ENCODE measurements at regions not wholly inside any gene's neighbourhood (a gene's known extent, or its start where the extent isn't known, plus 50 kb on each side); places are given as distances from the start of the nearest gene placed in this dataset.
"Not testable (repeated sequence)": the region's sequence is repeated elsewhere in the genome, so short reads cannot be mapped to it uniquely, and the experiment has no call there.

DNA sequence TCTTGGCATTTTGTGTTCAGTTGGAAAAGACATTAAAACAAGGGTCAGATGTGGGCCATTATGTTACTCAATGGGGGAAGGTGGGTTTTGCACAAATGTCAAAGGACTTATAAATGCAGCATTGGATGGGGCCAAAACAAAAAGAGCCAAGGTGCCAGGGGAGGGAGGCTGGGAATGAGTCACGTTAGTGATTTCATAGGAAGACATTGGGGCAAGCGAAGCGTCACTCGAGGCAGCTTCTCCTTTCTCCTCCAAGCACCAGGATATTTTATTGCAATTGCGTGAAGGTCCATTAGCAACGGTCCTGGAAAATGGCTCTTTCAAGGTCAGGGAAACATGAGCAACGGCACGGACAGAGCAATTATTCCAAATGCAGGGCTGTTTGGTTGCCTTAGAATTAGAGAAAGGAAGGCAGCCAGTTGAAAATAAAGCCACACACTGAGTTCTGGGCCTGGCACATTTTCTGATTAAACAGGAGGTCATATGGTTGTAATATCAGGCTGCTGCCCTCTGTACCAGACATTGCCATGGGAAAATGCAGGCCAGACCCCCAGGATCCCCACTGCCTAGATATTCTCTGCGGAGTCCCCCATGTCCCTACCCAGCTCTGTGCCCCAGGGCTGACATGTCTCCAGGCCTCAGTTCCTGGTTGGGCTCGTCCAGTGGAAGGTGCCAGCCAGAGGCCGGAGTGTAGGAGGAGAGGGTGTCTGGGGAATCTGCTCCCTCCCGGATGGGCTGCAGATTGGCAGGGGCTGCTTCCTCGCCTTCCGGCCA, 63.3 kb upstream of the NANOS1 start:
- no peak for DNase-seq (ENCODE audit: low spot score)

DNA sequence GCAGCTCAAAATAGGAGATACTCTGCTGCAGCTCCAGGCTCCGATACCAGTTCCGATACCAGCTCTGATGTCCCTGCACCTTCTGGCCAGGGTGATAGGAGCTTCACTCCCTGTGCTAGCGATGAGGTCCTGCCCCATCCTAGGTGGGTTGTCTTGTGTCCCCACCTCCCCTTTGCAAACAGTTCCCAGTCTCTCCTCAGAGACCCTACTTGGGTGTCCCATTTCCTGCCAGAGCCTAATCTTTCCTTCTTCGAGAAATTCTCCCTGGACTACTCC, 62.7 kb upstream of the NANOS1 start:
- DNase-seq (ENCODE audit: low spot score) = no peak

DNA sequence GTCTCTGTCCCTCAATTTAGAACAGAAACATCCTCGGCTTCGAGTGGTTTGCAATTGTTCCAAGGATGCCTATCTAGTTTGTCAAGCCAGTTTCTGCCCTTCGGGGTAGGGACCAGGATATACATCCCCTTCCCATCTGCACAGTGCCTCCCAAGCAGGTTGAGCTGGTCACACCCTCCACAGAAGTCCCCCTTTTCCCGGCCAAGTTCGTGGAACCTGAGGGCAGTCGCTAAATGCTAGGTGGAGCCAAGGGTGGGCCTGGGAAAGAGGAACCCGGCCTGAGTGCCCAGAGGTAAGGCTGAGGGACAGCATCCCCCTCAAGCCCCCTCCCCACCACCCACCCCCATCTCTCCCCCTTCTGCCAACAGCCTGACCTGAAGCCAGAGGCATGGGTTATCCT, 62.4 kb upstream of the NANOS1 start:
- DNase-seq (ENCODE audit: low spot score) = no peak

DNA sequence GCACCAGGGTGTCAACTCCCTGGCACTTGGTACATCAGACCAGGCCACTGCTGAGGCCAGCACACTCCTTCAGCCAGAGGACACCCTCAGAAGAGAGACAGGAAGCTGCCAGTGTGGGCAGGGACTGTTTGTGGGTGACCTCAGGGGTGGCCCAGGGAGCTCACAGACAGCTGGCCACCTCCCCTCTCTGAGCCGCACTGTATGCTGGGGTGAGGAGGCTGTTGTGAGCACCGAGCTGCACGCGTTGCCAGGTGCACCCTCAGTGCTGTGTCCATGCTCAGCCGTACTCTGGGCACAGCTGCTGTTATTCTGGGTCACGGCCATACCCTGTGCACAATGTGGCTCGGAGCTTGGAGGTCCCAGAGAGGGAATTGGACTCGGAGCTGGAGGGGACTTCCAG, 61.5 kb upstream of the NANOS1 start:
- no peak for DNase-seq (ENCODE audit: low spot score)

DNA sequence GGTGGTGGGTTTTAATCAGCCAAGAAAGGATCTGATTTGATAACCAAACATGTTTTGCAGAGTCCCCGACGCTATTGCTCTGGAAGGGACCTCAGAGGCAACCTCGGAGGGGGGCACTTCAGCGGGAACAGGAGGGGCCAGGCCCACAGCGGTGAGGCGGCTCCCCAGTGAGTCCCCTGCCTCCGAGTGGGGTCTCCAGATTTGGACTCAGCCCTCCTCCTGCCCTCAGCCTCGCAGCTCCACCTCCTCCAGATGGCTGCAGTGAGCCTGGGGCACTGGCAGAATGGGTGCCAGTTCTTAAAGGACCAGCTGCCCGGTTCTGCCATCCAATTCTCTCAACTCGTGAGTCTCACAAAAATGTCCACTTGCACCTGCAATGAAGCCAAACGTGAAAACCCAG, 61.0 kb upstream of the NANOS1 start:
- no peak for DNase-seq (ENCODE audit: low spot score)

DNA sequence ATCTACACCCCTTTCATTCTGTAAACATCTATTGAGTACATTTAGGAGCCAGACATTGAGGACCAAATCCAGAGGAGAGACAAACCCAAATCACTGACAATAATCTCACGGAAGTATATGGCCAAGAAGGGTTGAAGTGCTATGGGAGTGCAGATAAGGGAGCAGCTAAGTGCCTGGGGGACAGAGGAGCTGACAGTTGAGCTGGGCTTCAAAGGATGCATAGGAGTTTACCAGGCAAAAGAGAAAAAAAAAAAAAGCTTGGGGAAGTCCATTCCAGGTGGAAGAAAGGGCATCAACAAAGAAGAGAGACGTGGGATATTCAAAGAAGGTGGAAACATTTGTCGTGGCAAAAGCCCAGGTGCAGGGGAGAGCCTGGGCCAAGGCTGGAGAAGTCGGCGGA, 60.5 kb upstream of the NANOS1 start:
- no peak for DNase-seq (ENCODE audit: low spot score)

DNA sequence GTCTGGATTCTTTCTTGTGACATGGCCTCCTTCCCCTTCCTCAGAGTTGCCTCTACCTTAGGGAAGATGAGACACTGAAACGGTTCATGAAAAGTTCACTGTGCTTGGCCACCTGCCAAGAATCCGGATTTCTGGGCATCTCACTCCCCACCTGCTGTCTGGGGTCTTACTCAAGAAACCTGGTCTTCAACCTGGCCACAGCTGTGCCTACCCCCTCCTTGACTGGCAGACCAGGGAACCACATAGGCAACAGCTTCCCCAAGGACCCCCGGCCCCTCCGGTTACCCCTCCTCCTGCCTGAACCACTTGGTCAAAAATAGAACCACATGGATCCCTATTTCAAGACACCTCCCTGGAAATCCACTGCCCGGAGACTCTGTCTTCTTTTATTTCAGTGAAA, 58.7 kb upstream of the NANOS1 start:
- DNase-seq (ENCODE audit: low spot score) = no peak

DNA sequence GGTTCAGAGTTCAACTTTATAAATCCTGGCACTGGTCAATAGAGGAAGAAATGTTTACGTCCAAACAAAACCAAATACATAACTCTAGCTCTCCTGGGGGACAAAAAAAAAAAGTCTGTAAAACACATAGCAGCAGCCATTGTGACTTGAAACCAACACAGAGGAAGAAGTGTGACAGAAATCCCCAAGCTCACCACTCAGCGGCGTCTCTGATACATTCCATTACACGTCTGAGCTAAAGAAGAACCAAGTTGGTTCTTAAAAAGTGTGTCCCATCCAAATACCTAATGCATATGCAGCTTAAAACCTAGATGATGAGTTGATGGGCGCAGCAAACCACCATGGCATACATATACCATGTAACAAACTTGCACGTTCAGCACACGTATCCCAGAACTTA, 58.3 kb upstream of the NANOS1 start:
- no peak for DNase-seq (ENCODE audit: low spot score)

DNA sequence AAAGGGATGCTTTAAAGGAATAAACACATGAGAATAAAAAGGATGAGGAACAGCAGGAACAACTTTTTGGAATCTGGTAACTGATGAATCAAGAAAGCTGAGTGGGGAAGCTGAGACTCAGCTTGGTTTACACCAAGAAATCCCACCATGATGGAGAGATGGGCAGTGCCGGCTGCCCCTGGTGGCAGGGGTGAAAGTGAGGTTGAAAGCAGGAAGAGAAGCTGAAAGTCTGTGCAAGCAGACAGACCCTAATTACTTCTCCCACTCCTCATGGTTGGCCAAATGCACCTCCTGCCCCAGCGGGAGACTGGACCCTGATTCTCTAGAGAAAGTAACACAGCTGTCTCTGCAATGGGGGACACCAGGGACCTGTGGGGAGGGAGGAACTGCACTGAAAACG, 57.6 kb upstream of the NANOS1 start:
- no peak for DNase-seq (ENCODE audit: low spot score)

DNA sequence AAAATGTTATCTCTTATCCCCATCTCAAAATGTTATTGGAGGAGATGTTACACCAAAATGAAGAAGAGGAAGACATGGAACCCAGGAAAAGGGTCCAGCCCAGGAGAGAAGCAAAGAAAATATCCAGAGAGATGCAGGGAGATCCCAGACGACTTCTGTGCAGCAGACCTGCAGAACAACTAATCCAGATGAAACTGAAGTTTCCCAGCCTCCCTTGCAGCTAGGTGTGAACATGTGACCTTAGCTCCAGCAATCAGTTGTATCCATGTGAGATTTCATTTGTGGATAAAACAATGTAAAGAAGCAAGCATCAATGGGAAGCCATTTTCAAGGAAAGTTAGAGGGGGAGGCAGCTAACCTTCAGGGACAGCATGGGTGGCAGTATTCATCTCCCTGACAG, 55.8 kb upstream of the NANOS1 start:
- DNase-seq (ENCODE audit: low spot score) = no peak

DNA sequence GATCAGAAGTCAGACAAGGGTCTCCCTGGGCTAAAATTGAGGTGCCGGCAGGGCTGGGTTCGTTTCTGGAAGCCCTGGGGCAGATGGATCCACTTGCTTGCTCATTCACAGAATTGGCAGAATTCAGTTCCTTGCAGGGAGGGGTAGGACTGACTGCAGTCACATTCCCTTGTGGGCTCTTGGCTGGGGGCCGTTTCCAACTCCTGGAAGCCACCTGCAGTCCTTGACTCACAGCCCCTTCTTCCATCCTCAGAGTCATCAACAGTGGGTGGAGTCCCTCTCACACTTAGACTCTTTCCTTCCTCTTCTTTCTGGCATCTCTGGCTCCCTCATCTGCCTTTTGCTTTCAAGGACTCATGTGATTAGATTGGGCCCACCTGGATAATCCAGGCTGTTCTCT, 54.6 kb upstream of the NANOS1 start:
- DNase-seq (ENCODE audit: low spot score) = no peak

DNA sequence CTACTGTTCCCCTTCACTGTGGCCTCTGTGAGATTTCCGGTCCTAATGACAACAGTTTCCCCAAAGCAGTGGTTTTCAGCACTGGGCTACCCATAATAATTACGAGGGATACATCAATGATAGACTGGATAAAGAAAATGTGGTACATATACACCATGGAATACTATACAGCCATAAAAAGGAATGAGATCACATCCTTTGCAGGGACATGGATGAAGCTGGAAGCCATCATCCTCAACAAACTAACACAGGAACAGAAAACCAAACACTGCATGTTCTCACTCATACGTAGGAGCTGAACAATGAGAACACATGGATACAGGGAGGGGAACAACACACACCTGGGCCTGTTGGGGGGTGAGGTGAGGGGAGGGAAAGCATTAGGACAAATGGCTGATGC, 53.3 kb upstream of the NANOS1 start:
- not testable (repeated sequence) for DNase-seq (ENCODE audit: low spot score)

DNA sequence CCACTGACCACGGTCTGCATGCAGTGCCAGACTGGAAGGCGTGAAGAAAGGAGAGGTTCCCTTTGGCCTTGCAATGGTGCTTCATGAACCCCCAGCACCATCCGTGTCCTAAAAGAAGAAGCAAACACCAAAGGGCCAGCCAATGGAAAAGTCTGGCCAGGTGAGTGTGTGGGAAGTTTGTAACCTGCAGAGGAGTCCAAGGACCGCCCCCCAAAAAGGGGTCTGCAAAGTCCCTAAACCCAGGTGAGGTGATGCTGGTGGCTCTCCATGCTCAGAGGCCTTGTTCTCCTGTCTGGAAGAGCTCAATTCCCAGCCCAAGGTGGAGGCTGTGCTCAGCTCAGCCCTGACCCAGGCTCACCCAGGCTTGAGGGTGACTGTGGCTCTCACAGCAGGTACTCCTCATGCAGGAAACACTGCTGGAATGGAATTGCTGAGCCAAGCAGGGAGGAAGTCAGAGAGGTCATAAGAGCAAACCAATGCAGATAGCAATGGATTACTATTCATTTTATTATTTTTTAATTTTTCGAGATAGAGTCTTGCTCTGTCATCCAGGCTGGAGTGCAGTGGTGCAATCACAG, 52.4 kb upstream of the NANOS1 start:
- DNase-seq (ENCODE audit: low spot score) = no peak

DNA sequence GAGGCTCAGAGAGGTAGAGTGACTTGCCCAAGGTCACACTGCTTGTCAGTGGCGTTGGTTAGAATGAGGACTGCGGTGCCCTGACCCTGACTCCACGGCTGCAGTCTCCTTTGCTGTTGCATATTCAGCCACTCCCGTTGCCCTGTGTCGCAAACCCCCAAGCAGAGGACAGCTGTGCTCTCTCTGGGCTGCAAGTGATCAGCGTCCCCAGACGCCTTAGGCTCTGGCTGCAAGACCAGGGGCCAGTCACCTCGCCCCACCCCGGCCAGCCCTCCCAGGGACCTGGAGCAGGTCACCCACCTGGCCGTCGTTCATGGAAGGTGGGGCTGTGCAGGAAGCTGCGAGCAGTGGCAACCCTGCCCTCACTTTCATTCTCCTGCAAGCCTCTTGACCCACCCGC, 51.7 kb upstream of the NANOS1 start:
- no peak for DNase-seq (ENCODE audit: low spot score)

DNA sequence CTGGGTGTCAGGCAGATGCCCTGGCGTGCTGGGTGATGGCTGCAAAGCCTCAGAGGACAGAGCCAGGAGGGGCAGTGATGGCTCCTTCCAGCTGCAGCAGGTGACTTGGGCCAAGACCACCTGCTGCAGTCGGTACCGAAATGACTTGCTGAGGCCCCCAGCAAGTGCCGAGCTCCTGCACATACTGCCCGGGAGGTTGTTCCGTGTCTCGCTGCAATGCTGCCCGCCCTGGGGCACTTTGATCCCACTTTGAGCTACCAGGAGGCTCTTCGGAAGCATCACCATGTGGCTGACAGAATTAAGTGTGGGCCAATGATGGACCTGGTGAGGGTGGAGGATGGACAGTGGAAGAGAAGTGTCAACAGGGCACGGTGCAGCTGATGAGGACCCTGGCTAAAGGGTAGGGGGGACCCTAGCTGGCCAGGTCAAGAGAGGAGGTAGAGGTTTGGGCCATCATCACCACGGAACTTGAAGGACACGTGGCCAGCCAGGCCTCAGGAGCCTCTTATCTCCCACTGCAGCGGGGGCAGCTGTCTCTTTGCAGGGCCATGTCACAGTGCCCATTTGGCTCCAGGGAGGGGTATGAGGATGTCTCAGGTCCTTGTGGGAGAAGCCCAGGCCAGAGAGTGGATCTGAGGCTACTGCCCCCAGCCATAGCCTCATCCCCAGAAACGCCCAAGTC, 51.1 kb upstream of the NANOS1 start:
- no peak for DNase-seq (ENCODE audit: low spot score)

DNA sequence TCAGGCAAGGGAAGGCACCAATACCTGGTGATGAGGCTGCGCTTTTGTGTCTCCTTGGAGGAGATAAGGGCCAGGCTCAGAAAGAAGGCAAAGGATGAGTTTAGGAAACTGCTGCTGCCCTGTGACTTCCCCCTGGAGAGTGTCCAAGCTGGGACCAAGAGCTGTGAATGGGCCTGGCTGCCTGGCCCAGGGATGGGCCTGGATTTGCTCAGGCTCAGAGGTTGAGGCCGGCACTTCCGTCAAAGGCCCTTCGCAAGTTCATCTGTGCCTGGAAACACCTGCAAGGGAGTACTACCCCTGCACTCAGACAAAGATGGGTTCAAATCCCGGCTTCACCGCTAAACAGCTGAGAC, 50.5 kb upstream of the NANOS1 start:
- DNase-seq (ENCODE audit: low spot score) = no peak

DNA sequence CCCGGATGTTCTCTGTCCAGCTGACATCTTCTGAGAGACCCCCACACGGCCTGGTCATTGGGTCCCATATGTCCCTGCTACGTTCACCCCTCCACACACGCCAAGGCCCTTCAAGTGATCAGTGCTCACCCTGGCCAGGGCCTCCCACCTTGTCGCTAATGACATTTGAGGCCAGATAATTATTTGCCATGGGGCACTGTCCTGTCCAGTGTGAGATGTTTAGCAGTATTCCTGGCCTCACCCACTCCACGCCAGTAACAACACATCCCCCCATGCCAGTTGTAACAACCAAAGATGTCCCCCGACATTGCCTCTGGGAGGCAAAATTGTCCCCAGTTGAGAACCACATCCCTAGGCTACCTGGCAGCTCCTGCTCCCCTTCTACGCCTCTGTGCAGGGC, 49.9 kb upstream of the NANOS1 start:
- DNase-seq (ENCODE audit: low spot score) = no peak

Data from RKO (cell line).